ENCODE measurements at regions not wholly inside any gene's neighbourhood (a gene's known extent, or its start where the extent isn't known, plus 50 kb on each side); places are given as distances from the start of the nearest gene placed in this dataset.

GRCh38 chr3:68162644-68163043 is 508.2 kb upstream of the SUCLG2 start:
- no peaks in the 10 kb centered on the region for H3K27me3 ChIP-seq (replicated peaks; ENCODE audit: insufficient read depth, low read depth, low read length, poor library complexity)
- no peaks in the 10 kb centered on the region for H3K4me1 ChIP-seq (ENCODE audit: insufficient read depth, low read length, poor library complexity, severe bottlenecking)
- no peak overlapping the region for H3K27ac ChIP-seq (ENCODE audit: low read depth, low read length, poor library complexity, severe bottlenecking)
- no peaks in the 10 kb centered on the region for H3K36me3 ChIP-seq (ENCODE audit: insufficient read depth, low read length, poor library complexity, severe bottlenecking)
- no peak overlapping the region for H3K4me3 ChIP-seq (ENCODE audit: low read depth, low read length, poor library complexity, severe bottlenecking)
- no peak for DNase-seq (ENCODE audit: low spot score)
- BruUV-seq (replicated peaks), result no TSS peak
- no peaks in the 10 kb centered on the region for H3K9me3 ChIP-seq (ENCODE audit: low read depth, low read length, poor library complexity, severe bottlenecking)
- intact Hi-C loops (cut with micrococcal nuclease; ENCODE audit: unreplicated experiment), result no loop called here
- CTCF ChIA-PET, result no interaction called here
- POLR2A ChIA-PET (ENCODE audit: low non-redundant PET), result no interaction called here
- TF ChIP-seq, protein P1, sequence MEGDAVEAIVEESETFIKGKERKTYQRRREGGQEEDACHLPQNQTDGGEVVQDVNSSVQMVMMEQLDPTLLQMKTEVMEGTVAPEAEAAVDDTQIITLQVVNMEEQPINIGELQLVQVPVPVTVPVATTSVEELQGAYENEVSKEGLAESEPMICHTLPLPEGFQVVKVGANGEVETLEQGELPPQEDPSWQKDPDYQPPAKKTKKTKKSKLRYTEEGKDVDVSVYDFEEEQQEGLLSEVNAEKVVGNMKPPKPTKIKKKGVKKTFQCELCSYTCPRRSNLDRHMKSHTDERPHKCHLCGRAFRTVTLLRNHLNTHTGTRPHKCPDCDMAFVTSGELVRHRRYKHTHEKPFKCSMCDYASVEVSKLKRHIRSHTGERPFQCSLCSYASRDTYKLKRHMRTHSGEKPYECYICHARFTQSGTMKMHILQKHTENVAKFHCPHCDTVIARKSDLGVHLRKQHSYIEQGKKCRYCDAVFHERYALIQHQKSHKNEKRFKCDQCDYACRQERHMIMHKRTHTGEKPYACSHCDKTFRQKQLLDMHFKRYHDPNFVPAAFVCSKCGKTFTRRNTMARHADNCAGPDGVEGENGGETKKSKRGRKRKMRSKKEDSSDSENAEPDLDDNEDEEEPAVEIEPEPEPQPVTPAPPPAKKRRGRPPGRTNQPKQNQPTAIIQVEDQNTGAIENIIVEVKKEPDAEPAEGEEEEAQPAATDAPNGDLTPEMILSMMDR (conservative IDR thresholded peaks at IDR 0.05; ENCODE audit: low read depth, low read length), result no peak
- TF ChIP-seq EZH2 (IDR thresholded peaks at IDR 0.05; ENCODE audit: borderline replicate concordance, low read depth, low read length, poor library complexity, severe bottlenecking), result no peak

DNA sequence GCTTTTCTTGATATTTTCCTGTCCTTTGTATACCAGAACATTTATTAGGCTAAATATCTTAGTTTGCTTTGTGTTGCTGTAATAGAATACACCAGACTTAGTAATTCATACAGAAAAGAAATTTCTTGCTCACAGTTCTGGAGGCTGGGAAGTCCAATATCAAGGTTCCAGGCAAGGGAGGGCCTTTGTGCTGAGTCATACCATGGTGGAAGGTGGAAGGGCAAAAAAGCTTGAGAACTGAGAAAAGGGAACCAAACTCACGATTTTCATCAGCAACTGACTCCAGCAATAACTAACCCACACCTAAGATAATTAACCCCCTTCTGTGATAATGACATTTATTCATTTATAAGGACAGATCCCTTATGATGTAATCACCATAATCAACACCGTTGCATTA is 496.9 kb upstream of the SUCLG2 start:
- ChIA-PET POLR2A (ENCODE audit: low non-redundant PET) (no interaction called here), CTCF (no interaction called here)
- DNase-seq (ENCODE audit: low spot score), result no peak
- no TSS peak for BruUV-seq (replicated peaks)
- H3K4me1 ChIP-seq (ENCODE audit: insufficient read depth, low read length, poor library complexity, severe bottlenecking), result no peaks in the 10 kb centered on the region
- no peaks in the 10 kb centered on the region for H3K36me3 ChIP-seq (ENCODE audit: insufficient read depth, low read length, poor library complexity, severe bottlenecking)
- H3K4me3 ChIP-seq (ENCODE audit: low read depth, low read length, poor library complexity, severe bottlenecking), result no peak overlapping the region
- no peak for TF ChIP-seq EZH2 (IDR thresholded peaks at IDR 0.05; ENCODE audit: borderline replicate concordance, low read depth, low read length, poor library complexity, severe bottlenecking)
- TF ChIP-seq, protein P1 (conservative IDR thresholded peaks at IDR 0.05; ENCODE audit: low read depth, low read length), result no peak
- intact Hi-C loops (cut with micrococcal nuclease; ENCODE audit: unreplicated experiment), result no loop called here
- H3K27me3 ChIP-seq (replicated peaks; ENCODE audit: insufficient read depth, low read depth, low read length, poor library complexity), result no peaks in the 10 kb centered on the region
- H3K9me3 ChIP-seq (ENCODE audit: low read depth, low read length, poor library complexity, severe bottlenecking), result no peaks in the 10 kb centered on the region
- no peak overlapping the region for H3K27ac ChIP-seq (ENCODE audit: low read depth, low read length, poor library complexity, severe bottlenecking)

DNA sequence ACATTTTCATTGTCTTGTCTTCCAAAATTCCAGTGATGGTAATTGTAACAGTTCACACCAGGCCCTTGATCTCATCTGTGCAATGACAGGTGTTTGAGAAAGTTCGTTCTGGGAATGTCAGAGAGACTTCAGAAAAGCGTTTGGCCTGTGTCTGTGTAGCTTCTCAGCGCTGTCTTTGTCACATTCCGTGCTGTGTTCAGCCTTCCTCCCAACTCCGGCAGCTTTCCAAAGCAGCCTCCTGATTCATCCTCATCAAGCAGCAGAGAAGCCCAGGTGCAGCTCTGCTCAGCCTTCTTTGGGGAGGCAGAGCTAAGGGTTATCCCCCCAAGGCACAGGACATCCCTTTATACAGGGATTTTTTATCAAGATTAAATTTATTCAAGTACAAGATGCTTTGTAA is 494.0 kb upstream of the SUCLG2 start:
- H3K27ac ChIP-seq (ENCODE audit: low read depth, low read length, poor library complexity, severe bottlenecking), result no peak overlapping the region
- ChIA-PET CTCF (no interaction called here), POLR2A (ENCODE audit: low non-redundant PET) (no interaction called here)
- BruUV-seq (replicated peaks), result no TSS peak
- DNase-seq (ENCODE audit: low spot score), result no peak
- no peaks in the 10 kb centered on the region for H3K4me1 ChIP-seq (ENCODE audit: insufficient read depth, low read length, poor library complexity, severe bottlenecking)
- H3K4me3 ChIP-seq (ENCODE audit: low read depth, low read length, poor library complexity, severe bottlenecking), result no peak overlapping the region
- no peaks in the 10 kb centered on the region for H3K9me3 ChIP-seq (ENCODE audit: low read depth, low read length, poor library complexity, severe bottlenecking)
- no peaks in the 10 kb centered on the region for H3K36me3 ChIP-seq (ENCODE audit: insufficient read depth, low read length, poor library complexity, severe bottlenecking)
- H3K27me3 ChIP-seq (replicated peaks; ENCODE audit: insufficient read depth, low read depth, low read length, poor library complexity), result no peaks in the 10 kb centered on the region
- intact Hi-C loops (cut with micrococcal nuclease; ENCODE audit: unreplicated experiment), result no loop called here
- no peak for TF ChIP-seq EZH2 (IDR thresholded peaks at IDR 0.05; ENCODE audit: borderline replicate concordance, low read depth, low read length, poor library complexity, severe bottlenecking)
- TF ChIP-seq, protein P1 (conservative IDR thresholded peaks at IDR 0.05; ENCODE audit: low read depth, low read length), result no peak
